GM21360 (cell line): ENCODE measurements at regions not wholly inside any gene's neighbourhood (a gene's known extent, or its start where the extent isn't known, plus 50 kb on each side); places are given as distances from the start of the nearest gene placed in this dataset.

Experiments used
- ATAC-seq: cut with Tn5 transposase; IDR thresholded peaks from one replicate; pipeline ENCODE4 v1.9.1; 2021; ENCODE audit warnings: mild to moderate bottlenecking, moderate library complexity; ENCODE audit not compliant: unreplicated experiment

GRCh38 chr5:4847766-4848165 is 292.4 kb upstream of the ADAMTS16 start:
- no peak for ATAC-seq

DNA sequence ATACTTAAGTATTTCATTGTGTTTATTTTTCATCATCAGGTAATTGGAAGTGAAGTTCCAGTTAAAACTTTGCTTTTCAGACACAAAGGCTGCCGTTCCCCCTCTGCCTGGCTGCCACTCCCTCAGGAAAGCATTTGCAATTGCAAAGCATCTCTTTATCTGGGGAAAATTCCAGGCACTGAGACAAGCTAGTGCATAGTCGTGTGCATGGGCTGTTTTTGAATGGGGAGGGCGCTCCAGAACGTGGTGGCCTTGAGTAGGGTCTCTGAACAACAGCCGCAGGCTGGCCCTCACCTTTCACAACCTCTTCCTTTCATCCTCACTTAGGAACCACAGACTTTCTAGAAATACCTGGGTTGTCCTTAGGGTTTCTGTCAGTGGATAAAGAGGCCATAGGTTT is 285.1 kb upstream of the ADAMTS16 start:
- ATAC-seq, result no peak

- ATAC-seq, result no peak
Measured at GRCh38 chr5:4855880-4856279, 284.2 kb upstream of the ADAMTS16 start.

DNA sequence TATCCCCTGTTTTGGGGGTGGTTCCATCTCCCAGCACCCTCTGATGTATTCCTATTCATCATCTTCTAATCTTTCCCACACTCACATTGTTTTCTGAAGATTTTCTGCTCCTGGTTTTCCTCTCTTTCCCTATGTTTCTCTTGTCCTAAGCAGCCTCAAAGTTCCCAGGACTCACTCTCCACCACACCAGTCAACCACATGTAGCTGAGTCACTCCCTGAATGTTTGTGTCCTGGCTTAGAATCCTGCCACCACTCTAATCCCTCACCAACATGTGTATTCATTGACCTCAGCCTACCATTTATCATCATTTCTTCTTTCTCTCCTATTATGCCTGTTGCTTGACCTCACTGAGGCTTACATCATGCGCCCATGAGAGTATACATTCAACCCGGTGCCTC is 282.4 kb upstream of the ADAMTS16 start:
- ATAC-seq, result no peak

GRCh38 chr5:4859500-4860235 is 280.5 kb upstream of the ADAMTS16 start:
- ATAC-seq, result no peak

DNA sequence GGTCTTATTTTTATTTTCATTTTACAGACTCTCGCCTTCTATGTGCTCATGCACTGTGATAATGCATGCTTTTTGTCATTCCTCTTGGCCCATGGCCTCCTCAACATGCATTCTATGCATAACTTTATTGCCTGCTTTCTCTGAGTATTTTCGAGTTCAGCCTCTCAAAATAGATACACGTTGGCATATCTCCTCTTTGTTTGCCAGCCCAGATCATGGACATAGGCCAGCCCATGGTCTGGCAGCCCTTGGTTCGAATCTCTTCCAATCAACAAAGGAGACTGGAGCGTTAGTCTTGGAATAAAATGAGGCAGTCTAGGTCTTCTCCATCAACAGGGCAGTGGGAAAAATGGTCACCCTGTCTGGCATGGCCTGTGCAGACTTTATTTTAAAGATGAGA is 279.5 kb upstream of the ADAMTS16 start:
- no peak for ATAC-seq

- ATAC-seq, result no peak
Measured at GRCh38 chr5:4862500-4862899, 277.6 kb upstream of the ADAMTS16 start.

DNA sequence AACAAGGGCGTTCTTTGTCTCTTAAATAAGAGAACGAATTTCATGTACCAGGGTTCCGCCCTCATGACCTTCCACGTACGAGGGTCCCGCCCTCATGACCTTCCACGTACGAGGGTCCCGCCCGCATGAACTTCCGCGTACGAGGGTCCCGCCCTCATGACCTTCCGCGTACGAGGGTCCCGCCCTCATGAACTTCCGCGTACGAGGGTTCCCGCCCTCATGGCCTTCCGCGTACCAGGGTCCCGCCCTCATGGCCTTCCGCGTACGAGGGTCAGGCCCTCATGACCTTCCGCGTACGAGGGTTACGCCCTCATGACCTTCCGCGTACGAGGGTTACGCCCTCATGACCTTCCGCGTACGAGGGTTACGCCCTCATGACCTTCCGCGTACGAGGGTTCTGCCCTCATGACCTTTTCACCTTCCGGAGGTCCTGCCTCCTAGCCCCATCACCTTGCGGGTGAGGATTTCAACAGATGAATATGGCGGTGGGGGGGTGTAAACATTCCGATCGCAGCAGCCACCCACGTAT is 273.9 kb upstream of the ADAMTS16 start:
- ATAC-seq, result no peak

- no peak for ATAC-seq
Measured at GRCh38 chr5:4866817-4867216, 273.3 kb upstream of the ADAMTS16 start.

GRCh38 chr5:4868140-4868735 is 271.9 kb upstream of the ADAMTS16 start:
- peak; percentile 55 for ATAC-seq

DNA sequence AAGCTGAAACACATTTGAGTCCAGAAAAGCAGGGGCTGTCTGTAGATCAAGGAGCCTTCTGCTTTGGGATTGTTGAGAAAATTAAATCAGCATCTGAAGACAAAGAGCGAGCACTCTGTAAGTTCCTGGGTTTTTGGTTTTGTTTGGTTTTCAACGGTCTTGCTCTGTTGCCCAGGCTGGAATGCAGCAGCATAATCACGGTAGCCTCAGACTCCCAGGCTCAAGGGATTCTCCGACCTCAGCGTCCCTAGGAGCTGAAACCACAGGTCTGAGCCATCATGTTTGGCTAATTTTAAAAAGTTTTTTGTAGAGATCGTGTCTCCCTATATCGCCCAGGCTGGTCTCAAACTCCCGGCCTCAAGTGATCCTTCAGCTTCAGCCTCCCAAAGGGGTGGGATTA is 266.5 kb upstream of the ADAMTS16 start:
- no peak for ATAC-seq

- ATAC-seq, result no peak
Measured at GRCh38 chr5:4874097-4874496, 266.0 kb upstream of the ADAMTS16 start.

DNA sequence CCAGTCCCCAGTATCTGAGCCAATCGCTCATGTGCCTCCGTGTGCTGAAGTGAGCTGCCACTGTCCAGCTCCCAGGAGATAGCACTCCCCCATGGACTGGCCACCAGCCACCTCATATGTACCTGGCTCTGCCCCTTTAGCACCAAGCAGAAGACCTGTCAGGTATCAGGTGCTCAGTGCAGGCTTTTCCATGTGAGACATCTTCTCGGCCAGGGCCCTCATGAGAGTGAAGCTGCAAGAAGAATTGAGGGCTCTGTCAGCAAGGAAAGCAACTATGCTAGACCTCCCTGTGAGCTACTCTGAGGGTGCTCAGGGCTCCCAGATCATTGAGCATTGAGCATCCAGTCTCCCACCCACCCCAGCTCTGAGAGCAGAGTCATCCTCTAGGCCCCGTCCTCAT is 264.2 kb upstream of the ADAMTS16 start:
- no peak for ATAC-seq

DNA sequence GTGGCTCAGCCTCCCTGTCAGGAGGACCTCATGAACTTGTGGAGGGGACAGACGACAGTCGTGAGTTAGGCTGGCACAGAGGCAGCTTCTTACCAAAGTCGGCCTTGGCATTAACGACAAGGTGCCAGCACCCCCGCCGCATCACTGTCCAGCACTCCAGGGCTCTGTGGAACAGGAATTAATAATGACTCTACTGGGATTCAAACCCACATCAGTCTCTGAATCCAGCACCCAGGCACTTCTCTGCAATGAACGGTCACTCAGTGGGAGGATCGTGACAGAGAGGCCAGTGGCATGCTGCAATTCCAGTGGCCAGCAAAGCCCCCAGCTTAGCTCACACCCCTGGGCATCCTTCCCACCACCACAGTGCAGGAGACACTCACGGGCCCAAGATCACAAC is 263.3 kb upstream of the ADAMTS16 start:
- no peak for ATAC-seq

- no peak for ATAC-seq
Measured at GRCh38 chr5:4877579-4877978, 262.6 kb upstream of the ADAMTS16 start.

GRCh38 chr5:4879075-4879474 is 261.1 kb upstream of the ADAMTS16 start:
- no peak for ATAC-seq

- peak; percentile 63 for ATAC-seq
Measured at GRCh38 chr5:4879693-4880303, 260.3 kb upstream of the ADAMTS16 start.

- no peak for ATAC-seq
Measured at GRCh38 chr5:4880304-4880741, 259.8 kb upstream of the ADAMTS16 start.

GRCh38 chr5:4881366-4882002 is 258.6 kb upstream of the ADAMTS16 start:
- ATAC-seq, result no peak

- ATAC-seq, result no peak
Measured at GRCh38 chr5:4882186-4882585, 257.9 kb upstream of the ADAMTS16 start.

DNA sequence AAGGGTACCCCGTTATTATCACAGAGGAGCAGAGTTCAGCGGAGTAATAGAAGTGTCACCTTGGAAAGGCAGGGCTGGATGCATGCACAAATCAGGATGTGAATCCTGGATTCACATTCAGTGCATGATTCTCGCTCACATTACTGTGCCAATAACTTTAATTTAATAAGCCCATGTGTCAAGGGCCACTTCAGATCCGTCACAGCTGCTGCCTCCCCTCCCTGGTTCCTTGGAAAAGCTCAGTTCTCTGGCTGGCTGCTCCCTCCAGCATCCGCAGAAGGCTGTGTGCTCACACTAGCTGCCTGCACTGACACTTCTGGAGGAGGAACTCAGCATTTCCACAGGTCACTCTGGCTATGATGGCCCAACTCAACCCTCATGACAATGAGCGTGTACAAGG is 256.8 kb upstream of the ADAMTS16 start:
- ATAC-seq, result no peak
